ENCODE measurements at regions not wholly inside any gene's neighbourhood (a gene's known extent, or its start where the extent isn't known, plus 50 kb on each side); places are given as distances from the start of the nearest gene placed in this dataset.

DNA sequence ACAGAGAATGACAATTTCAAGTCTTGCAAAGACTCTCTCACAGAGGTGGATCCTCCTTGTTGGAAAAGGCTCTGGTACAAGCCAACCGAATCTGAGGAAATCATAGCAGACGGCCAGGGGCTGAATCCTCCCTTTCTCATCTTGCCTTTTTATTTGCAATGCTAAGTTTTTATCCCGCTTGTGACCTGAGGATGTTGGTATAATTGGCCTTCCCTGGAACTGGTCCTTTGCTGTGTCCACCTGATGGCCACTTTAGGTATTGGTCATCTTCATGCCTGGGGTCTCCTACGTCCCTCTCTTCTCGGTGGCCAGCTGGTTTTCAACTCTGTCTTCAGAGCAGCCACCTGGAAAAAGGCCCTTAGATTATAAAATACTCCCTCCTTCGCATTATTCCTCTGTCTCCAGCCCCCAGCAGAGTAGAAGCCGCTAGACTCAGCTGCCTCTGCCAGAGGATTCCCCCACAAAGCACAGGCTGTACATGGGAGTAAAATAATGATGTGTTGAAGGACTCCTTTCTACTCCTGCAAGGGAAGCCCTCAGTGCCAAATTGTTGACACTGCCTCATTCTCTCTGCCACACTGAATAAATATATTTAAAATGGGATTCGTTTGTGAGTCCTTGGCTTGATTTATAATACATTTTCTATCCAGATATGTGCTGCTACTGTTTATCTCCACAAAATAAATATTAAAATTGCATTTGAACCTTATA, 208.9 kb upstream of the CFAP20DC start:
- Histone ChIP-seq H3K27ac (ENCODE audit: low read depth, low read length) (no peak overlapping the region), H3K9me3 (ENCODE audit: control insufficient read depth, insufficient read depth, low read length) (no peaks in the 10 kb centered on the region), H3K4me3 (ENCODE audit: low read depth, low read length) (no peak overlapping the region), H3K27me3 (ENCODE audit: control insufficient read depth, insufficient read depth, low read length) (no peaks in the 10 kb centered on the region)
- TF ChIP-seq, protein P1, sequence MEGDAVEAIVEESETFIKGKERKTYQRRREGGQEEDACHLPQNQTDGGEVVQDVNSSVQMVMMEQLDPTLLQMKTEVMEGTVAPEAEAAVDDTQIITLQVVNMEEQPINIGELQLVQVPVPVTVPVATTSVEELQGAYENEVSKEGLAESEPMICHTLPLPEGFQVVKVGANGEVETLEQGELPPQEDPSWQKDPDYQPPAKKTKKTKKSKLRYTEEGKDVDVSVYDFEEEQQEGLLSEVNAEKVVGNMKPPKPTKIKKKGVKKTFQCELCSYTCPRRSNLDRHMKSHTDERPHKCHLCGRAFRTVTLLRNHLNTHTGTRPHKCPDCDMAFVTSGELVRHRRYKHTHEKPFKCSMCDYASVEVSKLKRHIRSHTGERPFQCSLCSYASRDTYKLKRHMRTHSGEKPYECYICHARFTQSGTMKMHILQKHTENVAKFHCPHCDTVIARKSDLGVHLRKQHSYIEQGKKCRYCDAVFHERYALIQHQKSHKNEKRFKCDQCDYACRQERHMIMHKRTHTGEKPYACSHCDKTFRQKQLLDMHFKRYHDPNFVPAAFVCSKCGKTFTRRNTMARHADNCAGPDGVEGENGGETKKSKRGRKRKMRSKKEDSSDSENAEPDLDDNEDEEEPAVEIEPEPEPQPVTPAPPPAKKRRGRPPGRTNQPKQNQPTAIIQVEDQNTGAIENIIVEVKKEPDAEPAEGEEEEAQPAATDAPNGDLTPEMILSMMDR (IDR thresholded peaks at IDR 0.05; ENCODE audit: low read depth, low read length), result no peak
- ChIA-PET CTCF (interaction anchor here (1.1 kb wide), 1 partner anchor 9 kb away, joined by 3 read pairs; no protein-coding TSS in a partner anchor), POLR2A (no interaction called here)
- DNase-seq (ENCODE audit: low read depth, low spot score), result no peak

DNA sequence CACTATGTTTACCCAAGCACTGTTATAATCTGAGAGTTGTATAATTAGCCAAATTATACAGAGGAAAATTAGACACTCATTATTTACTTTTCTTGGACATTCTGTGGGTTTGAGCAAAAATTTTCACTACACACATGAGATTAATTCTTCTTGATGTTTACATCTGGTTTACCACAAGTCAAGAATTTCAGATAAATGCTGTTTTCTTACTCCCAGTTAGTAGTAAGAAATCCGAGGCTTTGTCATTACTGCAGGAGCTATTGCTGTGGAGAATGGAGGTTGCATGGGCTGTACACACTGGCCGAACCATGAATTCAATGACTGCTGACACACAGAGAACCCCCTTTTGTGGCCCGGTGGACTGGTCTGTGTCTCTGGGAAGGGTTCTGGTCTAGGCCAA, 207.7 kb upstream of the CFAP20DC start:
- H3K4me3 ChIP-seq (ENCODE audit: low read depth, low read length), result no peak overlapping the region
- H3K27ac ChIP-seq (ENCODE audit: low read depth, low read length), result no peak overlapping the region
- CTCF ChIA-PET, result interaction anchor here (1.1 kb wide), 1 partner anchor 10 kb away, joined by 3 read pairs; no protein-coding TSS in a partner anchor
- H3K9me3 ChIP-seq (ENCODE audit: control insufficient read depth, insufficient read depth, low read length), result no peaks in the 10 kb centered on the region
- POLR2A ChIA-PET, result no interaction called here
- TF ChIP-seq, protein P1 (IDR thresholded peaks at IDR 0.05; ENCODE audit: low read depth, low read length), result no peak
- DNase-seq (ENCODE audit: low read depth, low spot score), result no peak
- H3K27me3 ChIP-seq (ENCODE audit: control insufficient read depth, insufficient read depth, low read length), result no peaks in the 10 kb centered on the region

DNA sequence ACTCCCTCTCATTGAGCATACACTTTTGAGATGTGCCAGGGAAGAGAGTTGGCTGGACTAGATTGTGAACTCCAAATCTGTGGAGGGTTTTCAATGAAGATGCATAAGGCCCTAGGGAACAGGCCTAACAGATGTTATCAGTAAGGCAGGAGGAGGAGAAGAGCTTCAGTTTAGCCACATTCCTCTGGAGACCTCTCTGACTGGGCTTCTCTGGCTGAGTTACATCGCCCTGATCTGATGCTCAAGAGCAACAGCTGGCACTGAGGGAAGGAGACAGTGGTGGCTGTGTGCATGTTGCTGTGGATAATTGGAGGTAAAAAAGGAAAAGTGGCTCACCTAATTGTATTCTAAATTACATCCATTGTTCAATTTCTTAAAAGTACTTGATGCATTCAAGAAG, 206.4 kb upstream of the CFAP20DC start:
- DNase-seq (ENCODE audit: low read depth, low spot score), result no peak
- Histone ChIP-seq H3K27ac (ENCODE audit: low read depth, low read length) (no peak overlapping the region), H3K9me3 (ENCODE audit: control insufficient read depth, insufficient read depth, low read length) (no peaks in the 10 kb centered on the region), H3K4me3 (ENCODE audit: low read depth, low read length) (no peak overlapping the region), H3K27me3 (ENCODE audit: control insufficient read depth, insufficient read depth, low read length) (no peaks in the 10 kb centered on the region)
- ChIA-PET POLR2A (no interaction called here), CTCF (no interaction called here)
- TF ChIP-seq, protein P1 (IDR thresholded peaks at IDR 0.05; ENCODE audit: low read depth, low read length), result no peak

DNA sequence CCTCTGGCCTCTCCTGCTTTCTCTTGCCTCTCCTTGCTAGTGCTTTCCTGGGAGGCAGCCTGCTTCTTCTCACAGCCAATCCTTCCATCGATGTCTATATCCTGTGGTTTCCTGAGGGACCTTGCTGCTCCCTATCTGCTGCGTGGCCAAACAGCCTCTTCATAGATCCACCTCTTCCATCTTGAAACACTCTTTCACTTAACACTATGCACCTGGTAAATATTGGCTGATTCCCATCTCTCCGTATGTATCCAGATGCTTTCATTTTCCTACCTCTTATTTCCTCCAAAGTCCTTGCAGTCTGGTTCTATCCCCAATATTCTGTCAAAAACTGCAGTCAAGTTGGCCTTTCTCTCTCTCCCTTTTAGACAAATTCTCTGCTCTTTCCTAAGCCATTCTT, 205.2 kb upstream of the CFAP20DC start:
- ChIA-PET CTCF (no interaction called here), POLR2A (no interaction called here)
- no peaks in the 10 kb centered on the region for H3K27me3 ChIP-seq (ENCODE audit: control insufficient read depth, insufficient read depth, low read length)
- no peak for DNase-seq (ENCODE audit: low read depth, low spot score)
- TF ChIP-seq, protein P1 (IDR thresholded peaks at IDR 0.05; ENCODE audit: low read depth, low read length), result no peak
- H3K27ac ChIP-seq (ENCODE audit: low read depth, low read length), result no peak overlapping the region
- no peak overlapping the region for H3K4me3 ChIP-seq (ENCODE audit: low read depth, low read length)
- H3K9me3 ChIP-seq (ENCODE audit: control insufficient read depth, insufficient read depth, low read length), result no peaks in the 10 kb centered on the region

DNA sequence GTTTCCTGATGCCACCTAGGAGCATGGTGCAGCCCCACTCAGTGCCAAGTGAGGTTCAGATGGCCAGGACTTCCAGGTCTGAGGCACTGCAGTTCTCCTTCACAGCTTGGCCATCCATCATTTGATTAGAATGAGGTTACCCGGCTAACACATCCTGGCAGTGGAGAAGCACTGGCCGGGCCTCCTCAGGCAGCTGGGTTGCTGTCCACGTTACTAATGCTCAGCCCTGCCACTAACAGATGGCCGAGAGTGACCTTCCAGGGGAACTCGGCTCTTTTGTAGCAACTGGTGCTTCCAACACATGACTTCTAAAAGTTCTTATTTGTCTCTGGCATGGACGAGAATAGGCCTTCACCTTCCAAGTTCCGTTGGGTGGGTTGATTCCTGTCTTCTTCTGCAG, 204.6 kb upstream of the CFAP20DC start:
- Histone ChIP-seq H3K9me3 (ENCODE audit: control insufficient read depth, insufficient read depth, low read length) (no peaks in the 10 kb centered on the region), H3K27ac (ENCODE audit: low read depth, low read length) (no peak overlapping the region), H3K4me3 (ENCODE audit: low read depth, low read length) (no peak overlapping the region), H3K27me3 (ENCODE audit: control insufficient read depth, insufficient read depth, low read length) (no peaks in the 10 kb centered on the region)
- TF ChIP-seq, protein P1 (IDR thresholded peaks at IDR 0.05; ENCODE audit: low read depth, low read length), result no peak
- POLR2A ChIA-PET, result no interaction called here
- CTCF ChIA-PET, result interaction anchor here (0.7 kb wide), 1 partner anchor 503 kb away, joined by 4 read pairs; no protein-coding TSS in a partner anchor
- no peak for DNase-seq (ENCODE audit: low read depth, low spot score)
